SK-N-SH treated with all-trans-retinoic acid at 6 μM for 48 hours (cell line): ENCODE measurements at regions not wholly inside any gene's neighbourhood (a gene's known extent, or its start where the extent isn't known, plus 50 kb on each side); places are given as distances from the start of the nearest gene placed in this dataset.

Source experiments
- ARNTL ChIP-seq: fragments of 450-650 bp; formaldehyde crosslinking; IDR thresholded peaks from 2 replicates; pipeline ENCODE4 v1.5.0; 2020; ENCODE audit warnings: low read depth, mild to moderate bottlenecking, moderate library complexity, borderline replicate concordance
- BACH2 ChIP-seq: fragments of 250-450 bp; sonication (Bioruptor Pico); IDR thresholded peaks from 2 replicates; pipeline ENCODE4 v1.9.0; 2021; ENCODE audit warnings: mild to moderate bottlenecking, borderline replicate concordance
- ESRRG ChIP-seq: fragments of 250-450 bp; sonication (Bioruptor Pico); IDR thresholded peaks from 2 replicates; pipeline ENCODE4 v1.6.1; 2021; ENCODE audit warnings: mild to moderate bottlenecking
- PATZ1 ChIP-seq: fragments of 250-450 bp; sonication (Bioruptor Pico); IDR thresholded peaks from 2 replicates; pipeline ENCODE4 v1.8.0; 2020; ENCODE audit warnings: mild to moderate bottlenecking, moderate library complexity, borderline replicate concordance
- RARB ChIP-seq: fragments of 250-450 bp; sonication (Bioruptor Pico); IDR thresholded peaks from 2 replicates; pipeline ENCODE4 v1.8.0; 2021; ENCODE audit warnings: mild to moderate bottlenecking, moderate library complexity
- SNAI2 ChIP-seq: fragments of 250-450 bp; sonication (Bioruptor Pico); IDR thresholded peaks from 2 replicates; pipeline ENCODE4 v1.5.0; 2020; ENCODE audit warnings: mild to moderate bottlenecking, moderate library complexity
- TCF4 ChIP-seq: fragments of 250-450 bp; sonication (Bioruptor Pico); IDR thresholded peaks from 2 replicates; pipeline ENCODE4 v1.8.0; 2021; ENCODE audit warnings: mild to moderate bottlenecking, moderate library complexity, borderline replicate concordance
- ZFP3 ChIP-seq: fragments of 250-450 bp; sonication (Bioruptor Pico); IDR thresholded peaks from 2 replicates; pipeline ENCODE4 v1.5.0; 2020; ENCODE audit warnings: mild to moderate bottlenecking, moderate library complexity
- ZFP30 ChIP-seq: fragments of 450-650 bp; formaldehyde crosslinking; IDR thresholded peaks from 2 replicates; pipeline ENCODE4 v1.5.0; 2022; ENCODE audit warnings: mild to moderate bottlenecking, moderate library complexity
- ZNF565 ChIP-seq: fragments of 450-650 bp; formaldehyde crosslinking; conservative IDR thresholded peaks from 2 replicates; pipeline ENCODE4 v1.5.0; 2020; ENCODE audit warnings: low read depth, mild to moderate bottlenecking, moderate library complexity
- ZNF70 ChIP-seq: fragments of 450-650 bp; formaldehyde crosslinking; IDR thresholded peaks from 2 replicates; pipeline ENCODE4 v1.5.0; 2020; ENCODE audit warnings: mild to moderate bottlenecking, moderate library complexity

GRCh38 chr14:104499784-104500760, 79.5 kb upstream of the C14orf180 start:
- TF ChIP-seq ZNF70 (no peak), TCF4 (CRISPR knock-in tag) (no peak), ZFP30 (CRISPR knock-in tag) (no peak), BACH2 (no peak), SNAI2 (CRISPR knock-in tag) (no peak), PATZ1 (CRISPR knock-in tag) (no peak), ARNTL (CRISPR knock-in tag) (no peak), ZFP3 (CRISPR knock-in tag) (no peak), RARB (no peak), ZNF565 (no peak), ESRRG (no peak)
